Stimulated activated memory B cell treated with anti-CD40 and anti-IgM and Interleukin-4, amounts not matched to agents 10 μg/mL and 1 μg/mL and 100 μg/mL, for 72 hours (primary cell): ENCODE measurements at regions not wholly inside any gene's neighbourhood (a gene's known extent, or its start where the extent isn't known, plus 50 kb on each side); places are given as distances from the start of the nearest gene placed in this dataset.

Experiments used
- ATAC-seq: fragments of 150-1000 bp; cut with Tn5 transposase; 2 replicates; pipeline ENCODE4 v1.10.0; 2021
- H3K27ac Mint-ChIP-seq: one replicate; pipeline ENCODE4 v1.8.0; 2022; ENCODE audit warnings: mild to moderate bottlenecking, mixed read lengths
- H3K27me3 Mint-ChIP-seq: one replicate; pipeline ENCODE4 v1.8.0; 2022; ENCODE audit warnings: mixed read lengths
- H3K36me3 Mint-ChIP-seq: one replicate; pipeline ENCODE4 v1.8.0; 2022; ENCODE audit warnings: mixed read lengths
- H3K4me1 Mint-ChIP-seq: one replicate; pipeline ENCODE4 v1.8.0; 2022; ENCODE audit warnings: mixed read lengths
- H3K4me3 Mint-ChIP-seq: one replicate; pipeline ENCODE4 v1.8.0; 2022; ENCODE audit warnings: mild to moderate bottlenecking, moderate library complexity, mixed read lengths
- H3K9me3 Mint-ChIP-seq: one replicate; pipeline ENCODE4 v1.8.0; 2022; ENCODE audit warnings: mixed read lengths

DNA sequence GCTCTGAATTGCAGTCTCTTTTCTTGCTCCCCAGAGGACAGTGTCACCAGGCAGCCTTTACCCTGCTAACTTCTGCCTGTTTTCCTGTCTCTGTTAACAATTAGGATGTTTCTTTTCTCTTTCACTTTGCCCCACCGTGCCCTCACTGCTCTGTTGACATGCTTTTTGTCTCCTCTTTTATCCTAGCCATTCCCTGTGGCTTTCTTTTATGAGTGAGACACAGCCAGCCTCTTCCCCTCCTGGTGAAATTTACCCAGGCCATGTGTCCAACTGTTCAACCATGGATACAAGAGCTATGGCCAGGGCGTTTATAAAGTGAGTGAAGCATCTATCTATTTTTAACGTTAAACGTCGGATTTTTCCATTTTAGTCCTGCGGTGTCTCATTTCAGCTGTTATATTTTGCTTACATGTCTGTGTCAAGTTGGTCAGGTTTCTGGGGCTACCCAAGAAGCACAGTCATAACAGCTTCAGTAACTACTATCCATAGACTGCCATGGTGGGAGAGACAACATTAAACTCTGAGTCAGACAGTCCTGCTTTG, 443.2 kb upstream of the AZI2 start:
- H3K4me1 Mint-ChIP-seq: no peaks in the 10 kb centered on the region
- H3K27me3 Mint-ChIP-seq: no peaks in the 10 kb centered on the region
- no peaks in the 10 kb centered on the region for H3K36me3 Mint-ChIP-seq
- ATAC-seq: no peak
- H3K4me3 Mint-ChIP-seq: no peak overlapping the region
- H3K27ac Mint-ChIP-seq: no peak overlapping the region
- H3K9me3 Mint-ChIP-seq: no peaks in the 10 kb centered on the region

DNA sequence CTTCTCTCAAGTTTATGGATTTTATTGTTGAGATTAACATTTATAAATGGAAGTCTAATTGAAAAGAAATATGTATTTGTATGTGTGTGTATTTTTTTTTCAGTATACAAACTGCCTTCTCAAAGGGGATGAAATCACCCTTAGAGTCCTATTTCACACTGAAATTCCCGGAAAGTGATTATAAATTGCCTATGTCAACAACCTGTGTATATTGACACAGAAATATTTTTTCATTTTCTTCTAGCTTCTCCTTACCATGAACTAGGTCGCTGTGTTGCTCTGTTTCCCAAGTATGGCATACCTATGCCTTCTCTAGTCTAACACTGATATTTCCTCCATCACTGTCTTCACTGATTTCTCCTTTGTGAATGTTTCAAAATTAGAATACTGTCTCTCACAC, 444.0 kb upstream of the AZI2 start:
- ATAC-seq: no peak
- no peaks in the 10 kb centered on the region for H3K36me3 Mint-ChIP-seq
- H3K4me1 Mint-ChIP-seq: no peaks in the 10 kb centered on the region
- no peaks in the 10 kb centered on the region for H3K27me3 Mint-ChIP-seq
- H3K27ac Mint-ChIP-seq: no peak overlapping the region
- H3K9me3 Mint-ChIP-seq: peaks cover 2% of the 10 kb centered on the region
- H3K4me3 Mint-ChIP-seq: no peak overlapping the region

DNA sequence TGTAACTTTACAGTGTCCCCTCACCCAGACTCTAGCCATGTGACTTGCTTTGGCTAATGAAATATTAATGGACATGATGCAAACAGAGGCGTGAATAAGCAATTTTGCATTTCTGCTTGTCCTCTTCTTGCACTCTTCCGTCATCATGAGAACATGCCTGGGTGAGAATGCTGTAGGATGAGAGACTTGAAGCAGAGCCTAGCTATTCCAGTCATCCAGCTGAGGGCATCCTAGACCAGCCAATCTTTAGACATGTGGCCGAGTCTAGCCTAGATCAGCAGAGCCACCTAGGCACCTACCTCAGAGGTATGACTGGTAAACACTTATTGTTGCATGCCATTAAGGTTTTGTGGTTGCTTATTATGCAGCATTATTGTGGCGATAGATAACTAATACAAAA, 450.5 kb upstream of the AZI2 start:
- Mint-ChIP-seq H3K27ac (no peak overlapping the region), H3K9me3 (peaks cover 3% of the 10 kb centered on the region), H3K27me3 (no peaks in the 10 kb centered on the region), H3K36me3 (no peaks in the 10 kb centered on the region), H3K4me1 (no peaks in the 10 kb centered on the region), H3K4me3 (no peak overlapping the region)
- no peak for ATAC-seq

DNA sequence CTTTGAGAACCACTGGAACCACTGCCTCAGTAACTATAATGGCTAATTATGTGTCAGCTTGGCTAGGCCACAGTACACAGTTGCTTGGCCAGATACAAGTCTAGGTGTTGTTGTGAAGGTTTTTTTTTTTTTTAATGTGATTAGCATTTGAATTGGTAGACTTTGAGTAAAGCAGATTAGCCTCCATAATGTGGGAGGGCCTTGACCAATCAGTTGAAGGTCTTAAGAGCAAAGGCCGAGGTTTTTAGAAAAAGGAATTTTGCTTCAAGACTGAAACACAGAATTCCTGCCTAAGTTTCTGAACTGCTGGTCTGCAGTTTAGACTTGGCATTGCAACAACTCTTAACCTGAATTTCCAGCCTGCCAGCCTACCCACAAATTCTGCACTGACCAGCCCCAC, 451.6 kb upstream of the AZI2 start:
- no peaks in the 10 kb centered on the region for H3K27me3 Mint-ChIP-seq
- no peak overlapping the region for H3K4me3 Mint-ChIP-seq
- H3K36me3 Mint-ChIP-seq: no peaks in the 10 kb centered on the region
- no peak for ATAC-seq
- peaks cover 5% of the 10 kb centered on the region for H3K9me3 Mint-ChIP-seq
- no peaks in the 10 kb centered on the region for H3K4me1 Mint-ChIP-seq
- H3K27ac Mint-ChIP-seq: no peak overlapping the region

DNA sequence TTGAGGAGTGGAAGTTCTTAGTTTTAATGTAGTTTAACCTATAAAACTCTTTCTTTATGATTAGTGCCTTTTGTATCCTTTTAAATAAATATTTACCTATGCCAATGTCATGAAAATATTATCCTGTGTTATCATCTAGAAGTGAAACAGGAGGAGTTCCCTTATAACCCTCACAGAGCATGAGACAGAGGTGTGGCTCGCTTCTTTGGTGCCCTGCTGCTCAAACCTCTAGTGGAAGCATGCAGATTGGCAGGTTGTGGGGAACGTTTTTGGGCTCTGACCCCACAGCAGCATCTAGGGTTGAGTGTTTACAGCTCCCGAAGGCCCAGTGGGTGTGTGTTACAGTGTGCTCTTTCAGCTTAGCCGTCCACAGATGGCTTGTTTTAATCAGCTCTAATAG, 459.4 kb upstream of the AZI2 start:
- H3K27me3 Mint-ChIP-seq: no peaks in the 10 kb centered on the region
- H3K4me3 Mint-ChIP-seq: no peak overlapping the region
- no peak overlapping the region for H3K27ac Mint-ChIP-seq
- peaks cover 3% of the 10 kb centered on the region for H3K9me3 Mint-ChIP-seq
- no peaks in the 10 kb centered on the region for H3K4me1 Mint-ChIP-seq
- H3K36me3 Mint-ChIP-seq: no peaks in the 10 kb centered on the region
- ATAC-seq: no peak

DNA sequence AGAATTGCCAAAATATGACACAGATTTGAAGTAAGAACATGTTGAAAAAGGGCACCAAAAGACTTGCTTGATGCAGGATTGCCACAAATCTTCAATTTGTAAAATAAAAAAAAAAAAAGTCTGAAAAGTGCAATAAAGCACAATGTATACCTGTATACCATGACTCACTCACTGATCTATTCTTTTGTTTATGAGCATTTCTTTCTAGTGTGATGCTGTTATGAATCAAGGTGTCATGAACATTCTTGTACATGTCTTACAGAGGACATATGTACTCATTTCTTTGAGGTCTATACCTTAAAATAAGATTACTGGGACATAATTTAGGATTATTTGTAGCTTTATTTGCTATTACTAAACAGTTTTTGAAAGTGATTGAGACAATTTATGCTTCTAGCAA, 464.9 kb upstream of the RBMS3 start:
- Mint-ChIP-seq H3K4me1 (no peaks in the 10 kb centered on the region), H3K9me3 (peaks cover 5% of the 10 kb centered on the region), H3K27ac (no peak overlapping the region), H3K27me3 (no peaks in the 10 kb centered on the region), H3K36me3 (no peaks in the 10 kb centered on the region), H3K4me3 (no peak overlapping the region)
- ATAC-seq: no peak

DNA sequence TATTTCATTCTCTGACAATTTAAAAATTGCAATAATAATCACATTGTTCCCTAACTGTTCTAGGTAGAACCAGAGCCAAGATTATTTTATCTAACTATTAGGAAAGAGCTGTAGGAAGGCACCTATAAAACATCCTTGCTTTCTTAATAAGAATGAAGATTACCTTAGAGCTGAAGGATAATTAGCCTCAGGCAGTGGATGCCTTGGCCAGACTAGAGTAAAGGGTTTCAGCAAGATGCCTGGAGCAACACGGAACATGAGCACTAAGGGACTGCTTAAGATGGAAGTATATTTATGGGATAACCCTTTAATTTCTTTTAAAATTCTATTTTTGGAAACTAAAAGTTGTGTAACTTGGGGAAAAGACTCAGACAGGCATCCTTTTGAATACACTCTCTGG, 456.6 kb upstream of the RBMS3 start:
- no peaks in the 10 kb centered on the region for H3K36me3 Mint-ChIP-seq
- no peaks in the 10 kb centered on the region for H3K4me1 Mint-ChIP-seq
- H3K9me3 Mint-ChIP-seq: peaks cover 5% of the 10 kb centered on the region
- no peak overlapping the region for H3K4me3 Mint-ChIP-seq
- no peak overlapping the region for H3K27ac Mint-ChIP-seq
- H3K27me3 Mint-ChIP-seq: no peaks in the 10 kb centered on the region
- no peak for ATAC-seq

DNA sequence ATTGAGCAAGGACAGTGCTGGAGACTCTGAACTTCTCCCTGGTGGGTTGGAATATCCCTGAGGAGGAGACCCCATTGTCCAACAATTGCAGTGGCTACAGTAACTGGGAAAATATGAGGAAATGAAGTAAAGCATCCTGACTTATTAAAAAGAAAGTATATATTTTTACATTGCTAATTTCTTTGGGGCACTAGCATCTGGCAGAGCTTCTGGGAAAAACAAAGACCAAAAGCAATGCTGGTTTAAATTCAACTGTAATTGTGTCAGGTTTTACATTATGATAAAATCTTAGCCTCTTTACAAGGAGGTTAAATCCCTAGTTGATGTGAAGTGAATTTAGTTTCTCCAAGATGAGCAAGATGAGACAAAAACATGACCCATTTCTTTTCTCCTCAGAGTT, 454.0 kb upstream of the RBMS3 start:
- no peaks in the 10 kb centered on the region for H3K4me1 Mint-ChIP-seq
- no peak for ATAC-seq
- no peaks in the 10 kb centered on the region for H3K36me3 Mint-ChIP-seq
- H3K27ac Mint-ChIP-seq: no peak overlapping the region
- H3K9me3 Mint-ChIP-seq: peaks cover 8% of the 10 kb centered on the region
- H3K4me3 Mint-ChIP-seq: no peak overlapping the region
- H3K27me3 Mint-ChIP-seq: no peaks in the 10 kb centered on the region

DNA sequence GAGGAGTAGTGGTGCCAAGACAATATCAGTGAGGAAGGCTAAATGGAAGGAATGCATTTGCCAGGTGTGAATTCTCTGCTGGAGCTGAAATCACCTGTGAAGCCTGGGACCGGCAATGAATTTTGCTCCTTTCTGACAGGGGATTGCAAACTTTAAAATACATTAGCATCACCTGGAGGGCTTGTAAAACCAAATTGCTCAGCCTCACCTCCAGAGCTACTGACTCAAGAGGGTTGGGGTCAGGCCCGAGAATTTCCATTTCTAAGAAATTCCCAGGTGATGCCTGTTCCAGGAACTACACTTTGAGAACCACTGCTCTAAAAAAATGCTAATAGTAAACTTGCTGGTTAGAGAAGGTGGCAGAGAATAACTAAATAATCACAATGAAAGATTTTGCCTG, 445.6 kb upstream of the RBMS3 start:
- no peaks in the 10 kb centered on the region for H3K9me3 Mint-ChIP-seq
- H3K4me3 Mint-ChIP-seq: no peak overlapping the region
- no peak for ATAC-seq
- no peaks in the 10 kb centered on the region for H3K4me1 Mint-ChIP-seq
- H3K27me3 Mint-ChIP-seq: no peaks in the 10 kb centered on the region
- H3K27ac Mint-ChIP-seq: no peak overlapping the region
- no peaks in the 10 kb centered on the region for H3K36me3 Mint-ChIP-seq

DNA sequence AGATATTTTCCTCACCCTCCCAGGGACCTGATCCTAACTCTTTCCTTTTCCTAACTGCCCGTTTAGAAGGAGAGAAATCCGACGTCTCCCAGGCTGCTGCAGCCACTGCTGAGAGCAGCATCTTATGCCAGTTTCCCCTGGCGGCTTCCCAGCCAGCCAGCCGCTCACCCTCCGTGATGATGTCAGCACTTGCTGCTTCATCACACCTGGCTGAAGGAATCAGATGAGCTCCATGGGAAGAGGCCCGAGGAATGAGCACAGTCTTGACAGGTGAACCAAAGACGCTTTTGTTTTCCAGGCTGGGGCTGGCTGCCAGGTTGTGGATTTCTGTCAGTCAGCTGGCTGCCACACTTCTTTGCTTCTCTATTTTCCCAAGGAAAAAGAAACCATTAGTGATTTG, 445.1 kb upstream of the RBMS3 start:
- no peaks in the 10 kb centered on the region for H3K27me3 Mint-ChIP-seq
- peak; percentile 47 for ATAC-seq
- no peak overlapping the region for H3K4me3 Mint-ChIP-seq
- no peaks in the 10 kb centered on the region for H3K36me3 Mint-ChIP-seq
- H3K27ac Mint-ChIP-seq: no peak overlapping the region
- no peaks in the 10 kb centered on the region for H3K4me1 Mint-ChIP-seq
- no peaks in the 10 kb centered on the region for H3K9me3 Mint-ChIP-seq

DNA sequence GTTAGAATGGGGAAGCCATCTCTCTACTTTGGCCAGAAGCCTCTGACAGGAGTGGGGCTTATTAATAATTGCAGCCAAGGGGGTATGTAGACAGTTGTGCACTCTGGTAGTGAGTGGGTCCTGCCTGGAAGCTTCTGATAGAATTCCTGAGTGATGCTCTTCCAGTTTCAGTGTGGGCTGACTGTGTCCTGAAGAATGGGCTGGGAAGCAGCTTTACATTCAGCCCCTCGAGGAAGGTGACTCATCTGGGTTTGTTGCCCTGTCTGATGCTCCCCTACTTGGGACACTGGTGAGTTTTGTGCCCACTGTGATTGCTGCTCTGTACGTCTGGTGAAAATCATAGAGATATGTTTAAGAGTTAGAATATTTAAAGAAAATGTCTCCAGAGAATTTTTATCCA, 444.7 kb upstream of the RBMS3 start:
- Mint-ChIP-seq H3K9me3 (no peaks in the 10 kb centered on the region), H3K4me3 (no peak overlapping the region), H3K27ac (no peak overlapping the region), H3K27me3 (no peaks in the 10 kb centered on the region), H3K4me1 (no peaks in the 10 kb centered on the region), H3K36me3 (no peaks in the 10 kb centered on the region)
- ATAC-seq: no peak

DNA sequence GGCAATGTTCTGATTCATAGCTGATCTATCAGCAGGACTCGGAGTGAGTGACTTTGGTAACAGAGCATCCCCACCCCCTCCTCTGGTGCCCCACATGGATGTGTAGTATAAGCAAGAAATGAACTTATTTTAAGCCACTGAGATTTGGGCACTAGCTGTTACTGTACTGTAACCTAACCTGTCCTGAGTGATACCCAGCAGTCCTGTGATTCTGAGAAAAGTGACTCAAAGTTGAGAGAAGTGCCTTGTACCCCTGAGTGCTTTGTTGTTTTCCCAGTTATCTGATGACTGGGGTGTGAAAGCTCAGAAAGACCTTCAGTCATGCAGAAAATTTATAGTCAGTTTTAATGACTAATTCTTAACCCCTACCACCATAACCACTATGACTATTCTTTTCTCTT, 439.9 kb upstream of the RBMS3 start:
- ATAC-seq: peak; percentile 59
- Mint-ChIP-seq H3K4me1 (no peaks in the 10 kb centered on the region), H3K9me3 (peaks cover 3% of the 10 kb centered on the region), H3K27me3 (no peaks in the 10 kb centered on the region), H3K27ac (no peak overlapping the region), H3K4me3 (no peak overlapping the region), H3K36me3 (no peaks in the 10 kb centered on the region)

DNA sequence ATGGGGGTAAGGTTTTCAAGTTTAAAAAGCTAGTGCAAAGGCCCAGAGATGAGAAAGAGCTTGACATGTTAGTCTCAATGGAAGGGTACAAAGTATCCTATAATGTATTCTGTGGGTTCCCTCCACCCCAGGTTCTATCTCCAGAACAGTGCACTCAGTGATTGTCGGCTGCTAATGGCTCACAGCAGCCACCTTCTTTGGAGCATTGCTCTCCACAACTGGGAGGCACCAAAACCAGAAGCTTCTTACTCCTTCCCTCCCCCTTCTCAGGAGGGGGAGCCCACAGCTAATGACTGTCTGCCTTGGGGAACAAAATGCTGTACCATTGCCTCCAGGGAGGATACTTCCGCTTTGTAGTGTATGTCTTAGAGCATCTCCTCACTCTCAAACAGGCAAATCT, 439.4 kb upstream of the RBMS3 start:
- peak; percentile 20 for ATAC-seq
- H3K36me3 Mint-ChIP-seq: no peaks in the 10 kb centered on the region
- no peak overlapping the region for H3K4me3 Mint-ChIP-seq
- H3K4me1 Mint-ChIP-seq: no peaks in the 10 kb centered on the region
- no peak overlapping the region for H3K27ac Mint-ChIP-seq
- H3K9me3 Mint-ChIP-seq: peaks cover 3% of the 10 kb centered on the region
- no peaks in the 10 kb centered on the region for H3K27me3 Mint-ChIP-seq

DNA sequence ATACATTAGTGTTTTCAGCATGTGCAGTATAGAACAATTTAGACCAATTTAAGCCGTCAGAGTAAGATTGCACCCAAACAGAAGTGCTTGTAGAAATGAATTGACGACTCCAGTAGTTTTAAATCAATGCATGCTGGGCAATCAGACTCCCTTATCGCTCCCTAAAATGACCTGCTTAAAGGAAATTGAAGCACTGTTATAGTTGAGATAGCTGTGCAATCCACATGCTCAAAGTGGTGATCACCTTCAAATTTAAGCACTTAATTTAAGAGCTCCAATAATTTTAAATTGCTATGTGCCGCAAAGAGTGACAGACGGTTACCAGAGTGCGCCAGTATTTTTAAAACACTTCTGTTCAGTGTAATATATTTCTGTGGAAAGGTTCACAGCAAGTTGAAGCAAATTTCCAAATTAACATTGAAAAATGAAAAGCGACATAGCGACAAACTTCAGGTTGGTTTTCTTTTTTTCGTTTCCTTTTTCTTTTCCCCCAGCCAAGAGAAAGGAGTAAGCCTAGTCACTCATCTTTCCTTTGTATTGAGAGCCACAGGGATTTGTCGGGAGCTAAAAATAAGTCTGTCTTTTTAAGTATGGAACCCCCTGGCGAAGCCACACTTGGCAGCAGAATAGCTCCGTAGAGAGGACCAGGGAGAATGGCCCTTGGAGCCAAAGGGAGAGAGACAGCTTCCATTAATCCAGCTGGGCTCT, 436.4 kb upstream of the RBMS3 start:
- Mint-ChIP-seq H3K36me3 (no peaks in the 10 kb centered on the region), H3K4me1 (no peaks in the 10 kb centered on the region), H3K27ac (no peak overlapping the region), H3K27me3 (no peaks in the 10 kb centered on the region), H3K4me3 (no peak overlapping the region), H3K9me3 (peaks cover 3% of the 10 kb centered on the region)
- ATAC-seq: no peak

DNA sequence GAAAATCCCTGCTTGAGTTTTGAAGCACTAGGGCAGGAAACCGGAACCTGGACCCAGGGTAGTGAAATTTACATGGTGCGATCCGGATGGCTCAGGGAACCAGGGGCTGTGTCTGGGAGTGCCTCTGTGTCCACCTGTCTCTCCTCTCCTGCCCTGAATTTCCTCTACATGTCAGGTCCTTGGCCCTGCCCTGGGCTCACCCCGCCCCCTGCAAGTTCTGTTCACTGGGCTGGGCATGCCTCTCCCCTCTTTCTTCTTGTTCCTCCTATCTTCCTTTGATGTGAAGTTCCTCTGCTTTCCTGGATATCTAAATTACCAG, 435.9 kb upstream of the RBMS3 start:
- no peaks in the 10 kb centered on the region for H3K27me3 Mint-ChIP-seq
- no peaks in the 10 kb centered on the region for H3K4me1 Mint-ChIP-seq
- ATAC-seq: no peak
- H3K27ac Mint-ChIP-seq: no peak overlapping the region
- H3K4me3 Mint-ChIP-seq: no peak overlapping the region
- H3K36me3 Mint-ChIP-seq: no peaks in the 10 kb centered on the region
- H3K9me3 Mint-ChIP-seq: peaks cover 3% of the 10 kb centered on the region

DNA sequence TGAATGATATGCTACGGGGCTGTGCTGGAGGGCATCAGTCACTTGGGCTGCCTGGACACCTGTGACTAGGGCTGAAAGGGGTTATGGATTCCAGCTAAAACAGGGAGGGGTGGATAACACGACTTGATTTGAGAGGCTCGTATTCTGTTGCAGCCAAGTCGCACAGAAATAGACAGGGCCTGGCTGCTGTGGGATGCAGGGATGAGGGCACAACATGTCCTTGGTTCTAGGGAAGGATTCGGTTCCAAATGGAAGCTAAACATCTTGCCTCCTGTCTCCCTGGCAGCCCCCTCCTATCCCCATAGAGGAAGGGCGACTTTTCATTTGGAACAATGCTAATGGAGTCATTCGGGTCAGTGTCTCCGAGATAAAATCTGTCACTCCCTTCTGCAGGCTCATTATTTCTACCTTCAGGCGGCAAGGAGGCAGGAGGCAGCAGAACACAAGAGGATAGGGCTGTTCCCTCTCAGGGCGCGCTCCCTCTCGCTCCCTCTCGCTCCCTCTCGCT, 433.8 kb upstream of the RBMS3 start:
- no peak for ATAC-seq
- H3K4me1 Mint-ChIP-seq: no peaks in the 10 kb centered on the region
- no peak overlapping the region for H3K4me3 Mint-ChIP-seq
- no peak overlapping the region for H3K27ac Mint-ChIP-seq
- peaks cover 3% of the 10 kb centered on the region for H3K9me3 Mint-ChIP-seq
- no peaks in the 10 kb centered on the region for H3K27me3 Mint-ChIP-seq
- no peaks in the 10 kb centered on the region for H3K36me3 Mint-ChIP-seq

DNA sequence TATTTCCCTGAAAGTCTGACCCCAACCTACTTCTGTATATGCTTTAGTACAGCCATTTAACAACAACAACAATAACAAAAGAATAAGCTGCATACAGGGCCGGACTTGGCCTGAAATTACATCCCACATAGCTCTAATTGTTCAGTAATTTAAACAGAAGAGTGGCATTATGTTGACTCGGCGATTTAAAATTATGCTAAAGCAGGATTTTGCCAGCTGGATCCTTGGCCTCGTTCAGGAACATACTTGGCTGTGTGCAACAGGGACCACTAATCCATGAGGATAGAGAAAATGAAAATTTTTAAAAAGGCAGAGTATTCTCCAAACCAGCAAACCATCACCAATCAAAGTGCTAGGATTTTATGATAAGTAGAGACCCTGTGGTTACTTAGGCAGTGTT, 433.1 kb upstream of the RBMS3 start:
- no peak overlapping the region for H3K4me3 Mint-ChIP-seq
- H3K9me3 Mint-ChIP-seq: peaks cover 3% of the 10 kb centered on the region
- H3K27me3 Mint-ChIP-seq: no peaks in the 10 kb centered on the region
- H3K36me3 Mint-ChIP-seq: no peaks in the 10 kb centered on the region
- ATAC-seq: no peak
- no peaks in the 10 kb centered on the region for H3K4me1 Mint-ChIP-seq
- H3K27ac Mint-ChIP-seq: no peak overlapping the region
